Naive thymus-derived CD4-positive, alpha-beta T cell (primary cell): ENCODE measurements at regions not wholly inside any gene's neighbourhood (a gene's known extent, or its start where the extent isn't known, plus 50 kb on each side); places are given as distances from the start of the nearest gene placed in this dataset.

Experiments used
- ATAC-seq: fragments of 150-1000 bp; cut with Tn5 transposase; 2 replicates; pipeline ENCODE4 v1.10.0; 2021; ENCODE audit warnings: mild to moderate bottlenecking, moderate library complexity
- CTCF ChIA-PET: fragments of 350-600 bp; sonication (Branson Sonifier 250); formaldehyde crosslinking; loops from one replicate; lab custom pipeline; 2021; ENCODE audit warnings: antibody characterized with exemption; lab: Charles Lee
- POLR2A ChIA-PET: fragments of 350-600 bp; sonication (Branson Sonifier 250); formaldehyde crosslinking; loops from one replicate; lab custom pipeline; 2021; ENCODE audit warnings: antibody characterized with exemption, inconsistent platforms; lab: Charles Lee
- DNase-seq, 9 donors: peaks; one replicate each; pipeline versions ENCODE4 v3.0.0 to v3.0.0-alpha.2; 2020 to 2022; ENCODE audit warnings: mixed read lengths in 1 of 9
- H3K27ac ChIP-seq: one replicate; pipeline ENCODE4 v1.7.0; 2013; ENCODE audit warnings: mild to moderate bottlenecking, low read depth, low read length, moderate library complexity
- H3K27me3 ChIP-seq, 2 donors: one replicate each; pipeline ENCODE4 v1.7.0; 2013; ENCODE audit warnings: low read length in 2 of 2, mild to moderate bottlenecking in 2 of 2, moderate library complexity in 2 of 2; ENCODE audit not compliant: control insufficient read depth in 2 of 2, insufficient read depth in 2 of 2
- H3K36me3 ChIP-seq, 3 experiments: 1 replicate in 2 of 3; 2 replicates in 1 of 3; pipeline ENCODE4 v1.7.0; 2013; ENCODE audit warnings: low read length in 3 of 3, mild to moderate bottlenecking in 3 of 3, moderate library complexity in 1 of 3; ENCODE audit not compliant: insufficient read depth in 3 of 3, control insufficient read depth in 2 of 3
- H3K4me1 ChIP-seq, 2 donors: one replicate each; pipeline ENCODE4 v1.7.0; 2013; ENCODE audit warnings: low read length in 2 of 2, mild to moderate bottlenecking in 2 of 2, moderate library complexity in 1 of 2; ENCODE audit not compliant: control insufficient read depth in 2 of 2, insufficient read depth in 2 of 2
- H3K4me3 ChIP-seq: 2 replicates; pipeline ENCODE4 v1.7.0; 2013; ENCODE audit warnings: mild to moderate bottlenecking, low read length
- H3K9me3 ChIP-seq, 3 experiments: 1 replicate in 2 of 3; 2 replicates in 1 of 3; pipeline ENCODE4 v1.7.0; 2013; ENCODE audit warnings: low read length in 3 of 3; ENCODE audit not compliant: control insufficient read depth in 2 of 3
- H3K27ac Mint-ChIP-seq, 9 donors: one replicate each; pipeline ENCODE4 v1.8.0; 2020 to 2022; ENCODE audit warnings: mixed read lengths in 9 of 9, mild to moderate bottlenecking in 8 of 9, moderate library complexity in 5 of 9, inconsistent platforms in 2 of 9
- H3K27me3 Mint-ChIP-seq, 5 donors: one replicate each; pipeline ENCODE4 v1.8.0; 2021 to 2022; ENCODE audit warnings: mixed read lengths in 5 of 5, mild to moderate bottlenecking in 1 of 5
- H3K36me3 Mint-ChIP-seq, 5 donors: one replicate each; pipeline ENCODE4 v1.8.0; 2020 to 2022; ENCODE audit warnings: mixed read lengths in 5 of 5, mild to moderate bottlenecking in 3 of 5, inconsistent platforms in 1 of 5
- H3K4me1 Mint-ChIP-seq, 7 donors: one replicate each; pipeline ENCODE4 v1.8.0; 2020 to 2022; ENCODE audit warnings: mixed read lengths in 7 of 7, mild to moderate bottlenecking in 3 of 7, inconsistent platforms in 1 of 7
- H3K4me3 Mint-ChIP-seq, 10 donors: one replicate each; pipeline ENCODE4 v1.8.0; 2020 to 2022; ENCODE audit warnings: mild to moderate bottlenecking in 10 of 10, mixed read lengths in 10 of 10, moderate library complexity in 6 of 10, inconsistent platforms in 2 of 10
- H3K9me3 Mint-ChIP-seq, 11 donors: one replicate each; pipeline ENCODE4 v1.8.0; 2020 to 2022; ENCODE audit warnings: mixed read lengths in 11 of 11, mild to moderate bottlenecking in 4 of 11, inconsistent platforms in 1 of 11, moderate library complexity in 1 of 11
- intact Hi-C, 2 donors: fragments of 100-400 bp; cut with micrococcal nuclease; formaldehyde crosslinking; loops; one replicate each; pipeline ENCODE4 v1.15.1; 2023

- no peak for ATAC-seq
These were observed 180.1 kb downstream of the DACT1 start for GRCh38 chr14:58817846-58818245.

GRCh38 chr14:58820032-58820431 lies 182.3 kb downstream of the DACT1 start:
- H3K4me3 ChIP-seq, result no peak overlapping the region
- no peaks in the 10 kb centered on the region for H3K36me3 Mint-ChIP-seq
- H3K27ac Mint-ChIP-seq, result no peak overlapping the region
- DNase-seq (no peak), ATAC-seq (no peak)
- H3K27me3 ChIP-seq, result no peaks in the 10 kb centered on the region
- no peak overlapping the region for H3K4me3 Mint-ChIP-seq
- ChIA-PET CTCF (no interaction called here), POLR2A (no interaction called here)
- H3K9me3 ChIP-seq, result no peaks in the 10 kb centered on the region
- intact Hi-C loops, result no loop called here
- H3K27me3 Mint-ChIP-seq, result no peaks in the 10 kb centered on the region
- H3K36me3 ChIP-seq, result no peaks in the 10 kb centered on the region
- no peak overlapping the region for H3K27ac ChIP-seq
- peaks cover 0 to 2% (median 0%) of the 10 kb centered on the region in 11 donors for H3K9me3 Mint-ChIP-seq
- peaks cover 0 to 2% (median 0%) of the 10 kb centered on the region in 7 donors for H3K4me1 Mint-ChIP-seq
- H3K4me1 ChIP-seq, result no peaks in the 10 kb centered on the region

More at GRCh38 chr14:58817846-58818245, 180.1 kb downstream of the DACT1 start:
- H3K9me3 ChIP-seq, result no peaks in the 10 kb centered on the region
- DNase-seq, result no peak
- H3K4me1 Mint-ChIP-seq, result peaks cover 0 to 2% (median 0%) of the 10 kb centered on the region in 7 donors
- no peaks in the 10 kb centered on the region for H3K36me3 Mint-ChIP-seq
- no peak overlapping the region for H3K4me3 ChIP-seq
- H3K27me3 Mint-ChIP-seq, result no peaks in the 10 kb centered on the region
- H3K4me3 Mint-ChIP-seq, result no peak overlapping the region
- ChIA-PET CTCF (no interaction called here), POLR2A (no interaction called here)
- H3K27ac Mint-ChIP-seq, result no peak overlapping the region
- no peaks in the 10 kb centered on the region for H3K36me3 ChIP-seq
- no peaks in the 10 kb centered on the region for H3K4me1 ChIP-seq
- no peak overlapping the region for H3K27ac ChIP-seq
- intact Hi-C loops, result no loop called here
- no peaks in the 10 kb centered on the region for H3K27me3 ChIP-seq
- no peaks in the 10 kb centered on the region for H3K9me3 Mint-ChIP-seq

- H3K9me3 Mint-ChIP-seq, result peaks cover 0 to 3% (median 0%) of the 10 kb centered on the region in 11 donors
- intact Hi-C loops, result no loop called here
- no peak overlapping the region for H3K4me3 ChIP-seq
- CTCF ChIA-PET, result no interaction called here
- DNase-seq (no peak), ATAC-seq (no peak)
- no peaks in the 10 kb centered on the region for H3K9me3 ChIP-seq
- POLR2A ChIA-PET, result interaction anchor here (0.6 kb wide), 1 partner anchor 9 kb away, joined by 3 read pairs; no protein-coding TSS in a partner anchor
- no peaks in the 10 kb centered on the region for H3K4me1 ChIP-seq
- H3K4me1 Mint-ChIP-seq, result peaks cover 0 to 2% (median 0%) of the 10 kb centered on the region in 7 donors
- H3K36me3 ChIP-seq, result no peaks in the 10 kb centered on the region
- H3K36me3 Mint-ChIP-seq, result no peaks in the 10 kb centered on the region
- no peaks in the 10 kb centered on the region for H3K27me3 Mint-ChIP-seq
- no peak overlapping the region for H3K4me3 Mint-ChIP-seq
- H3K27me3 ChIP-seq, result no peaks in the 10 kb centered on the region
- H3K27ac Mint-ChIP-seq, result no peak overlapping the region
- no peak overlapping the region for H3K27ac ChIP-seq
These were observed 183.7 kb downstream of the DACT1 start for GRCh38 chr14:58821421-58821820.

- DNase-seq (no peak), ATAC-seq (no peak)
- Histone ChIP-seq H3K4me1 (no peaks in the 10 kb centered on the region), H3K36me3 (no peaks in the 10 kb centered on the region), H3K9me3 (no peaks in the 10 kb centered on the region), H3K4me3 (no peak overlapping the region), H3K27me3 (no peaks in the 10 kb centered on the region), H3K27ac (no peak overlapping the region)
- H3K9me3 Mint-ChIP-seq, result peaks cover 0 to 8% (median 0%) of the 10 kb centered on the region in 11 donors
- intact Hi-C loops, result no loop called here
- no peak overlapping the region for H3K4me3 Mint-ChIP-seq
- POLR2A ChIA-PET, result interaction anchor here (0.7 kb wide), 1 partner anchor 188 kb away, joined by 4 read pairs; no protein-coding TSS in a partner anchor
- CTCF ChIA-PET, result no interaction called here
- no peak overlapping the region for H3K27ac Mint-ChIP-seq
- H3K36me3 Mint-ChIP-seq, result no peaks in the 10 kb centered on the region
- H3K27me3 Mint-ChIP-seq, result no peaks in the 10 kb centered on the region
- H3K4me1 Mint-ChIP-seq, result peaks cover 0 to 2% (median 0%) of the 10 kb centered on the region in 7 donors
These were observed 185.1 kb downstream of the DACT1 start for GRCh38 chr14:58822856-58823255.

GRCh38 chr14:58823312-58823711 lies 185.6 kb downstream of the DACT1 start:
- ChIA-PET CTCF (no interaction called here), POLR2A (no interaction called here)
- no peaks in the 10 kb centered on the region for H3K27me3 ChIP-seq
- DNase-seq (no peak), ATAC-seq (no peak)
- H3K27me3 Mint-ChIP-seq, result no peaks in the 10 kb centered on the region
- intact Hi-C loops, result no loop called here
- no peaks in the 10 kb centered on the region for H3K36me3 Mint-ChIP-seq
- H3K4me1 Mint-ChIP-seq, result peaks cover 0 to 2% (median 0%) of the 10 kb centered on the region in 7 donors
- no peaks in the 10 kb centered on the region for H3K9me3 ChIP-seq
- no peaks in the 10 kb centered on the region for H3K36me3 ChIP-seq
- no peak overlapping the region for H3K4me3 Mint-ChIP-seq
- H3K4me3 ChIP-seq, result no peak overlapping the region
- H3K27ac ChIP-seq, result no peak overlapping the region
- no peak overlapping the region for H3K27ac Mint-ChIP-seq
- peaks cover 0 to 8% (median 0%) of the 10 kb centered on the region in 11 donors for H3K9me3 Mint-ChIP-seq
- no peaks in the 10 kb centered on the region for H3K4me1 ChIP-seq

GRCh38 chr14:58824106-58824505 lies 186.3 kb downstream of the DACT1 start:
- H3K27ac Mint-ChIP-seq, result no peak overlapping the region
- H3K4me1 Mint-ChIP-seq, result peaks cover 0 to 2% (median 0%) of the 10 kb centered on the region in 7 donors
- no peak for ATAC-seq
- no peak overlapping the region for H3K27ac ChIP-seq
- no peaks in the 10 kb centered on the region for H3K4me1 ChIP-seq
- no peaks in the 10 kb centered on the region for H3K9me3 ChIP-seq
- H3K36me3 Mint-ChIP-seq, result no peaks in the 10 kb centered on the region
- H3K4me3 ChIP-seq, result no peak overlapping the region
- H3K9me3 Mint-ChIP-seq, result peaks cover 0 to 8% (median 0%) of the 10 kb centered on the region in 11 donors
- no peak overlapping the region for H3K4me3 Mint-ChIP-seq
- H3K27me3 Mint-ChIP-seq, result no peaks in the 10 kb centered on the region
- CTCF ChIA-PET, result no interaction called here
- intact Hi-C loops, result no loop called here
- no peaks in the 10 kb centered on the region for H3K27me3 ChIP-seq
- DNase-seq, result no peak
- POLR2A ChIA-PET, result interaction anchor here (0.7 kb wide), 1 partner anchor 307 kb away, joined by 3 read pairs; no protein-coding TSS in a partner anchor
- H3K36me3 ChIP-seq, result no peaks in the 10 kb centered on the region

- H3K27ac ChIP-seq, result no peak overlapping the region
- Mint-ChIP-seq H3K27me3 (no peaks in the 10 kb centered on the region), H3K27ac (no peak overlapping the region), H3K36me3 (no peaks in the 10 kb centered on the region), H3K4me3 (no peak overlapping the region), H3K9me3 (peaks cover 0 to 8% (median 0%) of the 10 kb centered on the region in 11 donors), H3K4me1 (peaks cover 0 to 5% (median 3%) of the 10 kb centered on the region in 7 donors)
- ATAC-seq, result no peak
- intact Hi-C loops, result no loop called here
- ChIA-PET POLR2A (interaction anchor here (0.7 kb wide), 1 partner anchor 306 kb away, joined by 3 read pairs; no protein-coding TSS in a partner anchor), CTCF (interaction anchor here (0.7 kb wide), 1 partner anchor 127 kb away, joined by 3 read pairs; no protein-coding TSS in a partner anchor)
- H3K4me3 ChIP-seq, result no peak overlapping the region
- H3K27me3 ChIP-seq, result no peaks in the 10 kb centered on the region
- no peaks in the 10 kb centered on the region for H3K4me1 ChIP-seq
- DNase-seq, result no peak
- H3K36me3 ChIP-seq, result no peaks in the 10 kb centered on the region
- H3K9me3 ChIP-seq, result no peaks in the 10 kb centered on the region
These were observed 187.0 kb downstream of the DACT1 start for GRCh38 chr14:58824796-58825195.
